NCI-H128 (cell line): ENCODE measurements at regions not wholly inside any gene's neighbourhood (a gene's known extent, or its start where the extent isn't known, plus 50 kb on each side); places are given as distances from the start of the nearest gene placed in this dataset.

Source experiments
- DNase-seq: peaks from one replicate; lab custom pipeline; 2025; ENCODE audit not compliant: unreplicated experiment; lab: John Stamatoyannopoulos, UW

DNA sequence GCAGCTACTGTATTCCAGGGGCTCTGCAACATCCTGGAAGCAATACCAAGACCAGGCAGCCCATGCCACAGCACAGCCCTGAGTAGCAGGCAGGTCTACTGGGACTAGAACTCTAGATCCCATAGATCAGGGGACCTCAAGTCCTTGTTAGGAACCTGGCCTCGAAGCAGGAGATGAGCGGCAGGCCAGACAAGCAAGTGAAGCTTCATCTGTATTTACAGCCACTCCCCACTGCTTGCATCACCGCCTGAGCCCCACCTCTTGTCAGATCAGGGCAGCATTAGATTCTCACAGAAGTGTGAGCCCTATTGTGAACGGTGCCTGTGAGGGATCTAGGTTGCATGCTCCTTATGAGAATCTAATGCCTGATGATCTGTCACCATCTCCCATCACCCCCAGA, 295.7 kb upstream of the TNRC6C start:
- no peak for DNase-seq

DNA sequence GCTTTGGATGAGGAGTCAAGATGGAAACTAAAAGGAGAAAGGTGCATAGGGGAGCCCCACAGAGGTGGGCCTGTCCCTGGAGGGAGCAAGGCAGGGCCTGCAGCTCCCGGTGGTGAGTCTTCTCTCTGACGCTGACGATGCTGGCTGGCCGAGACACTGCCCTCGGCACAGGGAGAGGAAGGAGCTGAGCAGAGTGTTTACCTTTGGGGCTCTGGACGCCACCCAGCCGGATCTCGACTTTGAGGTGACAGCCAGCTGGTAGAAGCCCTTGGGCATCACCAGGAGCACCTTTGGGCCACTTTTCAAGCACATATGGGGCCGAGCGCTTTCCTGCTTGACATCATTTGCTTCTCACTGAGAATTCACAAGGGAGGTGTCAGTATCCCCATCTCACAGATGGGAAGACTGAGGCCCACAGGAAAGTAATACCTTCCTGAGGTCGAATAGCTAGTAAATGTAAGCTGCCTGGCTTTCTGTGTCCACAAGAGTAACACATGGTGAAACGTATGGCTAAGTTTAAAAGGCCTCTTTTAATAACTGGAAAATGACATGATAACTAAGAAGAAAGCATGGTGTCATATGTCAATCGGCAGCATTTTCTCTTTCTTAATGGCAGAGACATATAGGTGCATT, 294.3 kb upstream of the TNRC6C start:
- DNase-seq = no peak

DNA sequence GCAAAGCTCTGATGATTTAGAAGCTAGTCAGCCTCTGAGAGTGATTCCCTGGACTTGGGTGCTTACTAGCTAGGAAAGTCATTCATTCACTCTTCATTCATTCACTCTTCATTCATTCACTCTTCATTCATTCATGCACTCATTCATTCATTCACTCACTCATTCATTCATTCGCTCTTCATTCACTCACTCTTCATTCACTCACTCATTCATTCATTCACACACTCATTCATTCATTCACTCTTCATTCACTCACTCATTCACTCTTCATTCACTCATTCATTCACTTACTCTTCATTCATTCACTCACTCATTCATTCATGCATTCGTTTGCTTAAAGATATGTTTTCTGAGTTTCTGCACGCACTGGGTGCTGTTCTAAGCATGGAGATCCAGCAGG, 292.7 kb upstream of the TNRC6C start:
- no peak for DNase-seq

DNA sequence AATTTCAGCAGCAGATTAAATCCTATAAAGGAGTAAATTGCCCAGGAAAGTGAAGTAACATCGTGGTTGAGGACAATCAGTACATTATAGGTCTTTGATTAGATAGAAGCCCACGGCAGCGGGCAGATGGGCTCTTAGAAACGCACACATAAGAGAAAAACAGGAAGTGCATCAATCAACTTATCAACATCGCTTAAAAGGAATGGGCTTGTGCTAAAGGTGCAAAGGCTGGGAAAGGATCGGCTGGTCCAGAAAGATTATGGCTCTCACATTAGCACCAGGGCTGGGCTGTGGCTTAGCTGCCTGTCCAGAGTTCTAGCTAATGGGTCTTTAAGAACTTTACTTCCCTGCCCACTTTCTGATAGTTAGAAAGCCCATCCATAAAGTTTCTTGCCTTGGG, 292.0 kb upstream of the TNRC6C start:
- DNase-seq = no peak

DNA sequence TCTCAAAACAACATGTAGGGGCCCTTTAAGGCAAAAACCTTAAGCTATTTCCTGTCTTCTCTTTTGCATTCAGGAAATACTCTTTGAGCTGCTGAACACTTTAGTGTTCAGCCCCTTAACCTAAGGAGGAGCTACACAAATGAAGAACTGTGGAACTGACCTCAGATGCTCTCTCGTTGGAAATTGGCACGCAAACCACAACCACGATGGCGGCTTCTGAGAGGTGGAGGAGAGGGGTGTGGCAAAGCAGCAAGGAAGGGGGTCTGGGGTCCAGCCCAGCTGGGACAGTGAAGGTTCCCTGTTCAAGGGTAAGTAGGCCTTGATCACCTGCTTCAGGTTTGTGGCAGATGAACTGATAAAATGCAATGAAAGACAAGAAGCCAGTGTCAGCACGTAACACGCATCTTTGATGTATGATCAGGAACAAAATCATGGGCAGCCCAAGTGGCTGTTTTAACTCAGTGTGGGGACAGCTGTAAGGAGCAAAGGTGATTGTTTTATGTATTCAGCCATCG, 291.6 kb upstream of the TNRC6C start:
- DNase-seq = no peak

DNA sequence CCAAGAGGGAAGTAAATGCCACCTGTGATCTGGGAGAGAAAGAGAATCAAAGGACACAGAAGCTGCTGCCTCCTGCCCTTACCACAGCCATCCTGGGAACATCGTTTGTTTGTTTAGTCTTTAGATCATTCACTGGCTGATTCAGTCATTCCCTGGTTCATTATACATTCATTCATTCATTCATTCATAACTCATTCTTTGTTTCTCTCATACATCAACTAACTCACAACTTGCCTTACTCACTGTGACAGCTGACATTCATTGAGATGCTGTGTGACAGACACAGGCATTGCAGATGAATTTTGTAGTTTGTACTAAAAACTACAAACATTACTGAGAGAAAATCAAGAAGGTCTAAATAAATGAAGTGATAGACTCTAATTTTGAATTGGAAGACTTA, 291.0 kb upstream of the TNRC6C start:
- no peak for DNase-seq

DNA sequence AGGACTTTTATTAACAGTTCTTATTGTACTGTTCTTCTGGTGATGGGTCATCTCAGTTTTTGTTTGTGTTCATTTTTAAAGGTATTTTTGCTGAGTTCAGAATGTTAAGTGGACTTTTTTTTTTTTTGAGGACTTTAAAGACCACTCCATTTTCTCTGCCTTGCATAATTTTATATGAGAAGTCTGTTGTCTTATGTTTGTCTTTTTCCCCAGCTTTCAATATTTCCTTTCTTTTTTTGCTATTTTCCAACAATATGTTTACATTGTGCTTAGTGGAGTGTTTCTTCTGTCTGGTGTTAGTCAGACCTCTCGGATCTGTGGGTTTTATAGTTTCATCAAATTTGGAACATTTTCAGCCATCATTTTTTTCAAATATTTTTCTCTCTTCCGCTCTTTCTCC, 290.0 kb upstream of the TNRC6C start:
- DNase-seq = no peak

DNA sequence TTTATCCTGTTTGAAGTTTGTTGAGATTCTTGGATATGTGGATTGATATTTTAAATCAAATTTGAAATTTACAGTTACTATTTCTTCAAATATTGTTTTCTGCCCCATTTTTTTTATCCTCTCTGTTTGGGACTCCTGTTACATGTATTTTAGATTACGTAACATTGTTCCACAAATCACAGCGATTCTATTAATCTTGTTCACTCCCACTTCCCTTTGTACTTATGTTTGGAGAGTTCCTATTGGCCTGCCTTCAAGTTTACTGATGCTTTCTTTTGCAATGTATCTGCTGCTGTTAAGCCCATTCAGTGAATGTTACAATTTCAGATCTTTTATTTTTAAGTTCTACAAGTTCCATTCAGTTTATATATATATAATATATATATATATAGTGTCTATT, 288.3 kb upstream of the TNRC6C start:
- no peak for DNase-seq

DNA sequence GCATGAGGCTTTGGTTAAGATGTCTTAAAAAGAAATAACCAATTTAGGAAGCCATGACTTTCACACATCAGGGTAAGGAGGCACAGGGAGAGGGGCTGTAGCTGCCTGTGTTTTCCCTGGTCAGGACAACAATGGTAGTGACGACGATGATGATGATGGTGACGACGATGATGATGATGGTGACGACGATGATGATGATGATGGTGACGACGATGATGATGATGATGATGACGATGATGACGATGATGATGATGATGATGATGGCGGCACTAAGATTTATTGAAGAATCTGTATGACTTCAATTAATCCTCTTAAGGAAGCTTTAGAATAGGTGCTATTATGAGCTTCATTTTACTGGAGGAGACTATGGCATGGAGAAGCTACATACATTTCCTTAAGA, 284.1 kb upstream of the TNRC6C start:
- no peak for DNase-seq

DNA sequence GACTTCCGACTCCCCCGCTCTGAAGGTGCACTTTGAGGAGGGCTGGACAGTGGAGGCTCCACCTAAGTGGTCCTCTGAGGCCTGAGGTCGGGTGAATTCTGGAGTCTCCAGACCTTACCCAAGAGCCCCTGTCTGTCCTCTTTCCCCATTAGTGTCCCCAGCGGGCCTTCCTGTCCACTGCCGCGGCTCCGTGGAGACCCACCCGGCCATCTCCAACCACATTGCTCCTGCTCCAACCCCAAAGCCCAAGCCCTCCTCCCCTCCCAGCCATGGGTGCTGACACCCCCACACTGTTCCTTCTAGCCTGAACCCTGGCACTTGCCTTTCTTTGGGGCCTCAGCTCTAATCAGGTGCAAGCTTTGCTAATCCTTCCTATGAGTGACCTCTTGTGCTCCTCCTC, 283.1 kb upstream of the TNRC6C start:
- no peak for DNase-seq

DNA sequence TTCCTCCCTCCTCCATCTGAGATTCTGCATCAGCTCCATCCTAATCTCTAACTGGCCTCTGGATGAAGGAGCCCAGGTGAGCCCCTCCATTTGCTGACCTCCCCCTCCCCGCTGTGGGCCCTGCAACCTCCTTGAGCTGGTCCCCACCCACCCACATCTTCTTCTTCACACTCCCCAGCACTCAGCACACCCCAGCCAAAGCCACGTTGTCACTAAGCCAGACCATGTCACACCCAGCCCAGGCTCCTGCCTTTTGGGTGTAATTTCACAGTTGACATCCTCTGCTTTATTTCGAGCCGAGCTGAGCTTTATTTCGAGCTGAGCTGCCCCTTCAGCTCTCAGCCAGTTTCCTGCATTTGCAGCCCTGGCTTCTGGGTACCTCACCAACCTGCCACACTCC, 282.7 kb upstream of the TNRC6C start:
- DNase-seq = no peak

DNA sequence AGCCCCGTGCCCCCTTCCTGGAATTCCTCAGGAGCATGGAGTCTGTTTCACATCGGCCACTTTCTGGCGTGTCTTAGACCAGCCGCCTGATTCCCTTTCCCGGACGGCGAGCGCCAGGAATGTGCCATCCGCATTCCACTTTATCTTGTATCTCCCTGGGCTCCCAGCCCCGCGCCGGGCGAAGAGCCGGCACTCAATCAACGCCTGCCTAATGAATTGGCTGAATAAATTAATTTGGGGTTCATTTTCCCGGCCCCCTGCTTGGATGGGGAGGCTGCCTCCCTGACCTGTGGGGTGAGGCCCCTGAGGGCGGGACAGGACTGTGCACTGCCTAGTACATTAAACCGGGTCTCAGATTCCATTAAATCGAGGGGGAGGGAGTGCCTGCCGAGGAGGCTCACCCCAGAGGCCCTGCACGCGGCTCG, 282.3 kb upstream of the TNRC6C start:
- DNase-seq = no peak

DNA sequence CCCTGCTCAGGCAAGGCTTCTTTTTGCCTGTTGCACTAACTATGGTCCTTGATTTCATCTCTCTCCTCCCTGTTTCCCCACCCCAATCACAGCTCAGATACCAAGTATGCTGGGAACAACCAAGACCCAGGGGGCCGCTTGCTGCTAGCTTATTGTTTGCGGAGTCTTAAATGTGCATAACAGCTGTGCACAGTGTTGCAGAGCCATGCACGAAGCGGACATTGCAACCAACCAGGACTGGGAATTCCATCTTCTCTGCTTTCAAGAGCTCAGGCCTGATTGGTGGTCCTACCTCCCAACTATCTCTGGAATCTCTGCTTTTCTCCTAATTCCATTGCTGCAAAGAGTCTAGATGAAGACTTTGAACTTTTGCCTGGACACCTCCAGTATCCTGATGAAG, 281.3 kb upstream of the TNRC6C start:
- no peak for DNase-seq

DNA sequence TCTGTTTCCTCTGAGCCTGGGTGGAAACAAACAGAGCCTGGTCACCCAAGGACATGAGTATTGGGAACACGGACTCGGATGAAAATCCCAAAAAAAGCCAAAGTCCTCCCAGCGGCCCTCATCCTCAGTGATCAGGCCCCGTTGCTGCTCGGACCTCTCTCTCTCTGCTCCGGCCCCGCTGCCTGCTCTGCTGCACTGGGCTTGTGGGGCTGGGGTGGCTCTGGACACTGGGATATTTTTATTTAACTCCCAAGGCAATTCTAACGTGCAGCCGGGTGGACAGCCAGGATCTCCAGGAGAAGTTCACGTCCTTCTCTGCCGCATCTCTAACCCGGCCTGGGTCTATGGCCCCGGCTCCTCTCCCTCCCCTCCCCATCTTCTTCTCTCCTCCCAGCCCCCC, 280.9 kb upstream of the TNRC6C start:
- no peak for DNase-seq

DNA sequence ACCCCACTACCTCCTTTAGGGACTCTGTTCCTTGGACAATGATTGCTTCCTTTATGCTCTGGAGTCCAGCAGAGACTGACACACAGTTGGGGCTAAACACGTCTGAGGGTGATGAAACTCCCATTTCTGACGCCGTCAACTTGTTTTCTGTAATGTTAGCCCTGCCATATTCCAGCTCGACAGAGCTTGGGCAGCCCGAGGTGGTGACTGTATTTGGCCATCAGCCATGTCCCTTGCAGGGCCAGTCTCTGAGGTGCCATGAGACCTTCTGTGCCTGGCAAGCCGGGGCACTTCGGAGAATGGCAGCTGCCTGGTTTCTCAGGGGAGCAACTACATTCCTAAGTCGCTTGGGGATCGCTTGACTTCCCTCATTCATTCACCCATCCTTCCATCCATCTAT, 278.9 kb upstream of the TNRC6C start:
- no peak for DNase-seq

DNA sequence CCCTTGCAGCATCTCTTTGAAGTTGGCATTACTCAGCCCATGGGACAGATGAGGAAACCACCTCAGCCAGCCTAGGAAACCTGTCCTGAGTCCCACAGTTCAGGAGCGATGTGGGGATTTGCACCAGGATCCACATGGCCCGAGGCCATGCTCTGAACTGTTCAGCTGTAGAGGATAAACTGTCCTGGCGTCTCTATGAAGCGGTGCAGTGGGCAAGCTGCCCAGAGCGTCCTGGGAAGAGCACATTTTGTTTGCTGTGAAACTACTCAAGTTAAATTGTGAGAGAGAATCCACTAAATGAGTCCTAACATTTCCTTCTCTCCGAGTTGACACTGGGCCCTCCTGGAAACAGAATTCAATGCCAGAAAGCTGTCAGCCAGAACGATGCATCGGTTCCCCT, 276.6 kb upstream of the TNRC6C start:
- no peak for DNase-seq

DNA sequence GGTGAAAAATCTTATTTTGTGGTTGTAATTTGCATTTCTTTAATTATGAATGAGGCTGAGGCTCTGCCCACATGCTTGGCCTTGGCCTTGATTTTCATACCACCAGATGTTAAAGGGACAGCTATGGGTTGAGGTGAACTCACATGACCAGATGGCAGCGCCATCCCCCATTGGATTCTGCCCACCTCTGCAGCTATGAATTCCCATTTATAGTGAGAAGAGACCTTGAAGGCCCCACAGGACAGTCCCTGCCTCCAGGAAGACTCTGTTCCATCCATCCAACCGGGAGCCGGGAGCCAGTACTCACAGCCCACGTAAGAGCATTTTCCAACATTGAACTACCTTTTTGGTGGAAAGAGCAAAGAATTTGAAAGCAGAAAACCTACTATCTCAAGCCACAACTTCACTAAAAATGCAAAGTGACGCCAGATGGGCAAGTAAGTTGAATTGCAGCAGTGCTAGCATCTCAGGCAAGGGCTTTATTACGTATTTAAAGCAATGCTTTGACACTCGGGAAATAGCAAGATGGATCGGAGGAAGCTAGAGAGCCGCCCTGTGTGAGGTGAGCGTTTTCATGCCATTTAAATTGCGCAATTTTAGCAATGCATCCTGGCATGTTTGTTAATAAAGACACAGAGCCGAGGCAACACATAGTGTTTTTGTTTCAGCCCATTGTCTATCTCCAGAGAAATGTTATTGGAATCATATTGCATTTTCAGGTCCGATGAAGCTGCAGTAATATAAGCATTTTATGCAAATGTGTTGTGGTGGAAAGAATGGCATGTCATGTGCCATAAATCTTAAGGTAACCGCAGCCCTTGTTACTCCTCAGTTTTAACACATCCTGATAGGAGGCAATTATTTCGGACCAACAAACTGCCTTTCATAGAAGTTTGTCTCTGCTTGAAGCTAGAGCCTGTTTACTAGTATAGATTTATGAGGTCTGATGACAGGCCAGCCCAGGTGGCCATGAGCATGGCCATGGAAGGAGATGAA, 273.4 kb upstream of the TNRC6C start:
- DNase-seq = no peak

DNA sequence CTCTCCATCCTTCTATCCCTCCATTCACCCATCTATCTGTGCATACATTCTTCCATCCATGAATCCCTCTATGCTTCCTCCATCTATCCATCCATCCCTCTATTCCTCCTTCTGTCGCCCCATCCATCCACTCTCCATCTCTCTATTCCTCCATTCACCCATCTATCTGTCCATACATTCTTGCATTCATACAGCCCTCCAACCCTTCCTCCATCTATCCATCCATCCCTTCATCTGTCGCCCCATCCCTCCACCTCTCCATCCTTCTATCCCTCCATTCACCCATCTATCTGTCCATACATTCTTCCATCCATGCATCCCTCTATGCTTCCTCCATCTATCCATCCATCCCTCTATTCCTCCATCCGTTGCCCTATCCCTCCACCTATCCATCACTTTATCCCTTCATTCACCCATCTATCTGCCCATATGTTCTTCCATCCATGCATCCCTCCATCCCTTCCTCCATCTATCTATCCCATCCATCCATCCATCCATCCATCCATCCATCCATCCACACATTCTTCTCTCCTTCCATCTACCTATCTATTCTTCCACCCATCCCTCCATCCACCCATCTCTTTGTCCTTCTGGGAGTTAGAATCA, 272.5 kb upstream of the TNRC6C start:
- no peak for DNase-seq

DNA sequence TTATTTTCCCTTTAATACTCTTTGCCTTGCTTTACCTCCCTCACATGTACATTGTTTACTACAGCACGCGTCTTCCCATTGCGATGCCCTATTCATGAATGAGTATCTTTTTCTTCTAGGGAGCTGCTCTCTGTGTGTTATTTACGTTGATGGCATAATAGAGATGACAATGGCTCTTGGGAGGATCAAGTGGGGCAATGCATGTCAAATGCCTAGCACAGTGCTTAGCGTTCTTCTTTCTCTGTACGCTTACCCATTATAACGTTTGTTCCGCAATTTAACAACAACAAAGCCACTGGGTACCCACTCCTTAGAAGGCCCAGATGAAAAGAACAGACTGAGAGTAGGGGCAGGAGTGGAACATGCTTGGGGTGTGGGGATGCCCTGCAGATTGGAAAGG, 271.6 kb upstream of the TNRC6C start:
- DNase-seq = no peak

DNA sequence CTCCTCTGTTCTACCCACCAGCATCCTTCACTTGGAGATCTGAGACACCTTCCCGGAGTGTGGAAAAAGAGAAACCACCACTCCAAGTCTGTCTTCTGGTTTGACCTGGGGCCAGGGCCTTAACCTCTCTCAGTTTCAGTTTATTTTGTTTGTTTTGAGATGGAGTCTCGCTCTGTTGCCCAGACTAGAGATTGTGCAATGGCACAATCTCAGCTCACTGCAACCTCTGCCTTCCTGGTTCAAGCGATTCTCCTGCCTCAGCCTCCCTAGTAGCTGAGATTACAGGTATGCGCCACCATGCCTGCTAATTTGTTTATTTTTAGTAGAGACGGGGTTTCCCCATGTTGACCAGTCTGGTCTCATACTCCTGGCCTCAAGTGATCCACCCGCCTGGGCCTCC, 271.1 kb upstream of the TNRC6C start:
- DNase-seq = no peak

DNA sequence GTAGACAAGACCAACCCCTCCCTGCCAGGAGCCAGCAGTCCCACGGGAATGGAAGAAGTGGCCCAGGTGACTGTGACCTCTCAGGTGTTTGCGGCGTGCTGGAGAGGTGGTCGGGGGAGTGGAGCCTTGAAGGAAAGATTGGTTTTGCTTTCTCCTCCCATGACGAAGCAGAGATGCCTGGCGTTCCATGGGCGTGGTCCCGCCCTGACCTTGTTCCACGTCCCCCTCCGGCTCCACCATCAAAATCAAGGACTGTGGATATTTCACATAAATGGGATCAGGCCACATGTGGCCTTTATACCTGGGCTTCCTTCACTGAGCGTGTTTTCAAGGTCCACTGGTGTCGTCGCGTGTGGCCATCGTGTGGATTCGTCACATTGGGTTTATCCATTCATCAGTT, 270.6 kb upstream of the TNRC6C start:
- no peak for DNase-seq

DNA sequence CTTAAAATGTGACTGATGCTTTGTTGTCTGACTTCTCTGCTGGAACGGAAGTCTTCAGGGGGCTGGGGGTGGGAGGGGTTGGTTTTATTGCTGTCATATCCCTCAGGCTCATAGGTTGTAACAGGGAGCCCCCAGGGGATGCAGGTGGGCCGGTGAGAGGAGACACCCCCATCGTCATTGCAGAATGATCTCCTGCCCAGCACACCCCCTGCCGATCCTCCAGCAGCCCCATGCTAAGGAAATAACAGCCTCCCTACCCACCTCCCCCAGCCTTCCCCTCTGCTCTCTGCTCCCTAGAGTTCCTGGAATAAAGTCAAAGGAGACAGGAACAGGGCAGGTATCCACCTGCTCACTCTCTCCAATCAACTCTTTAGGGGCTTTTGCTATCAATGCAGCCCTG, 270.1 kb upstream of the TNRC6C start:
- no peak for DNase-seq
